ENCODE measurements at regions not wholly inside any gene's neighbourhood (a gene's known extent, or its start where the extent isn't known, plus 50 kb on each side); places are given as distances from the start of the nearest gene placed in this dataset.

DNA sequence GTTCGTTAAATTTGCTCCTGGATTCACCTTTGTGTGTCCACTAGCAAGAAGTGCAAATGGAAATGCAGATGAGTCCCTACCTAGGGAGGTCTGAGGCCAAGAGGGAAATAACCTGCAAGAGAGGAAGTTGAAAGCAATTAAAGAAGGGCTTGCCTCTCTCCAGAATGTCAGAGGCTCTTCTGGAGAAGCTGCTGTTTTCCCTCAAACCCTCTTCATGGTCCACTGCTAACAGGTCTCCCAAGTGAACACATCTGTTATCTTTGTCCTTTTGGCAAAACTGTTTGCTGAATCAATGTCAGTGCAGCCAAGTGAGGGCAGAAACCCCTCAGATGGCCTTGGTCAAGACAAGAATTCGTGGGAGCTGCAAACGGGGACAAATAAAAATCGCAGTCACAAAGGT, 177.3 kb upstream of the PLXNA2 start:
- TF ChIP-seq, protein P1, sequence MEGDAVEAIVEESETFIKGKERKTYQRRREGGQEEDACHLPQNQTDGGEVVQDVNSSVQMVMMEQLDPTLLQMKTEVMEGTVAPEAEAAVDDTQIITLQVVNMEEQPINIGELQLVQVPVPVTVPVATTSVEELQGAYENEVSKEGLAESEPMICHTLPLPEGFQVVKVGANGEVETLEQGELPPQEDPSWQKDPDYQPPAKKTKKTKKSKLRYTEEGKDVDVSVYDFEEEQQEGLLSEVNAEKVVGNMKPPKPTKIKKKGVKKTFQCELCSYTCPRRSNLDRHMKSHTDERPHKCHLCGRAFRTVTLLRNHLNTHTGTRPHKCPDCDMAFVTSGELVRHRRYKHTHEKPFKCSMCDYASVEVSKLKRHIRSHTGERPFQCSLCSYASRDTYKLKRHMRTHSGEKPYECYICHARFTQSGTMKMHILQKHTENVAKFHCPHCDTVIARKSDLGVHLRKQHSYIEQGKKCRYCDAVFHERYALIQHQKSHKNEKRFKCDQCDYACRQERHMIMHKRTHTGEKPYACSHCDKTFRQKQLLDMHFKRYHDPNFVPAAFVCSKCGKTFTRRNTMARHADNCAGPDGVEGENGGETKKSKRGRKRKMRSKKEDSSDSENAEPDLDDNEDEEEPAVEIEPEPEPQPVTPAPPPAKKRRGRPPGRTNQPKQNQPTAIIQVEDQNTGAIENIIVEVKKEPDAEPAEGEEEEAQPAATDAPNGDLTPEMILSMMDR (conservative IDR thresholded peaks at IDR 0.05): no peak
- no peak for TF ChIP-seq EZH2 (IDR thresholded peaks at IDR 0.05; ENCODE audit: low read depth)

Measured in PC-9 (cell line).